ENCODE measurements at regions not wholly inside any gene's neighbourhood (a gene's known extent, or its start where the extent isn't known, plus 50 kb on each side); places are given as distances from the start of the nearest gene placed in this dataset.

DNA sequence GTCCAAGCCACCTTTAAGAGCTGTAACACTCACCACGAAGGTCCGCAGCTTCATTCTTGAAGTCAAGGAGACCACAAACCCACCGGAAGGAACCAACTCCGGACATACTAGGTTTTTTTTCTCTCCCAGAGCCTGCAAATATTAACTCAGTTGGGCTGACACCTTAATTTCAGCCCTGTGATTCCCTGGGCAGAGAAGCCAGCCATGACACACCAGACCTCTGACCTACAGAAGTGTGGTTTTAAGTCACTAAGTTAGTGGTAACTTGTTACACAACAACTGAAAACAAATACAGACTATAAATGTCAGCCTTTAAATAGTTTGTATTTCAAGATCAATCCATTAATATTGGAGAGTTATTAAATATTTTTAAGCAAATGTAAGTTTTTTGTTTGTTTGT, 855.1 kb downstream of the TMEM182 start:
- Histone ChIP-seq H4K20me1 (replicated peaks; ENCODE audit: control insufficient read depth, extremely low read depth, insufficient read depth, low read length) (no peaks in the 10 kb centered on the region), H2AFZ (ENCODE audit: low read depth, low read length) (no peak overlapping the region), H3K9me3 (replicated peaks; ENCODE audit: control insufficient read depth, insufficient read depth, low read length) (peaks cover 12% of the 10 kb centered on the region), H3K27me3 (ENCODE audit: control insufficient read depth in 2 of 2, insufficient read depth in 2 of 2, low read length in 2 of 2) (no peaks in the 10 kb centered on the region), H3K4me2 (ENCODE audit: insufficient read depth, low read length) (no peak overlapping the region), H3K4me3 (replicated peaks in 1 of 3; ENCODE audit: insufficient read depth in 1 of 3, low read depth in 1 of 3, low read length in 3 of 3) (no peak overlapping the region), H3K27ac (ENCODE audit: insufficient read depth, low read depth, low read length) (no peak overlapping the region), H3K9me1 (replicated peaks; ENCODE audit: control insufficient read depth, extremely low read depth, insufficient read depth, low read length) (no peaks in the 10 kb centered on the region), H3K4me1 (ENCODE audit: control insufficient read depth, extremely low read depth, insufficient read depth, low read length) (no peaks in the 10 kb centered on the region), H3K9ac (replicated peaks; ENCODE audit: extremely low read depth, insufficient read depth, low read length) (no peak overlapping the region), H3K79me2 (ENCODE audit: control insufficient read depth, insufficient read depth, low read length) (no peaks in the 10 kb centered on the region), H3K36me3 (ENCODE audit: control insufficient read depth in 2 of 2, extremely low read depth in 1 of 2, insufficient read depth in 2 of 2, low read length in 2 of 2) (no peaks in the 10 kb centered on the region)
- ChIA-PET CTCF (no interaction called here), POLR2A (no interaction called here)
- DNase-seq (ENCODE audit: low read depth, low spot score): no peak
- FAIRE-seq: no peak
- intact Hi-C loops (cut with micrococcal nuclease) (no loop called here), dilution Hi-C loops (cut with MboI; ENCODE audit: extremely low pct_ligation_motif_present, low sequenced_read_pairs) (no loop called here)
- TF ChIP-seq FOS (IDR thresholded peaks at IDR 0.05; ENCODE audit: borderline replicate concordance, insufficient read depth, low read length) (no peak), POLR2AphosphoS5 (IDR thresholded peaks at IDR 0.05; ENCODE audit: insufficient read depth, low read depth, low read length) (no peak), JUN (IDR thresholded peaks at IDR 0.05; ENCODE audit: borderline replicate concordance, insufficient read depth, insufficient read length, low read depth) (no peak), MYC (IDR thresholded peaks at IDR 0.05; ENCODE audit: low read depth, low read length) (no peak), GATA2 (IDR thresholded peaks at IDR 0.05; ENCODE audit: insufficient read depth, insufficient read length, low read depth, low read length) (no peak), EZH2 (IDR thresholded peaks at IDR 0.05; ENCODE audit: borderline replicate concordance, low read depth, low read length, severe bottlenecking) (no peak), POLR2A (IDR thresholded peaks at IDR 0.05; ENCODE audit: low read depth, low read length) (no peak), MAX (IDR thresholded peaks at IDR 0.05; ENCODE audit: insufficient read depth, insufficient read length) (no peak)
- TF ChIP-seq, protein P1, sequence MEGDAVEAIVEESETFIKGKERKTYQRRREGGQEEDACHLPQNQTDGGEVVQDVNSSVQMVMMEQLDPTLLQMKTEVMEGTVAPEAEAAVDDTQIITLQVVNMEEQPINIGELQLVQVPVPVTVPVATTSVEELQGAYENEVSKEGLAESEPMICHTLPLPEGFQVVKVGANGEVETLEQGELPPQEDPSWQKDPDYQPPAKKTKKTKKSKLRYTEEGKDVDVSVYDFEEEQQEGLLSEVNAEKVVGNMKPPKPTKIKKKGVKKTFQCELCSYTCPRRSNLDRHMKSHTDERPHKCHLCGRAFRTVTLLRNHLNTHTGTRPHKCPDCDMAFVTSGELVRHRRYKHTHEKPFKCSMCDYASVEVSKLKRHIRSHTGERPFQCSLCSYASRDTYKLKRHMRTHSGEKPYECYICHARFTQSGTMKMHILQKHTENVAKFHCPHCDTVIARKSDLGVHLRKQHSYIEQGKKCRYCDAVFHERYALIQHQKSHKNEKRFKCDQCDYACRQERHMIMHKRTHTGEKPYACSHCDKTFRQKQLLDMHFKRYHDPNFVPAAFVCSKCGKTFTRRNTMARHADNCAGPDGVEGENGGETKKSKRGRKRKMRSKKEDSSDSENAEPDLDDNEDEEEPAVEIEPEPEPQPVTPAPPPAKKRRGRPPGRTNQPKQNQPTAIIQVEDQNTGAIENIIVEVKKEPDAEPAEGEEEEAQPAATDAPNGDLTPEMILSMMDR (IDR thresholded peaks at IDR 0.05; ENCODE audit: extremely low read depth in 1 of 2, insufficient read depth in 1 of 2, low read depth in 1 of 2, low read length in 2 of 2): no peak
- no TSS peak for BruUV-seq (replicated peaks)

All from endothelial cell of umbilical vein (primary cell).